8988T (cell line): ENCODE measurements at regions not wholly inside any gene's neighbourhood (a gene's known extent, or its start where the extent isn't known, plus 50 kb on each side); places are given as distances from the start of the nearest gene placed in this dataset.
"Not testable (repeated sequence)": the region's sequence is repeated elsewhere in the genome, so short reads cannot be mapped to it uniquely, and the experiment has no call there.

ENCODE experiments used
- DNase-seq: peaks from one replicate; pipeline ENCODE4 v3.0.0; 2011

DNA sequence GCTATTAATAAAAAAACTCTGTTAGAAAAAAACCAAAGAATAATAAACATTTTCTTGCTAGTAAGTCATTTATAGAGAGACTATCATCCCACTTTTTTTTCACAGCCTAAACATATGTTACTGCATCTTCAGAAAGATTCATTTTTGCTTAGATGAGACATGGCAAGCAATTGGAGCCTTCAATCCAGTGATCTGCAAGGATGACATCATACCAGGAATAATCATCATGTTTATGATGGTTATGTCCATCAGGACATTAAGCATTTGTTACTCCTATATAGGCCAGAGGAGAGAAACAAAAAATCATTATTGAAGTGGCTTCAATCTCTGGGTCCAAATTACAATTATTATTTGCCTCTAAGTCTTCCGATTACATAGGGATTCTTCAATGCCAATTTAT, 626.3 kb upstream of the CCNG1 start:
- DNase-seq: no peak

DNA sequence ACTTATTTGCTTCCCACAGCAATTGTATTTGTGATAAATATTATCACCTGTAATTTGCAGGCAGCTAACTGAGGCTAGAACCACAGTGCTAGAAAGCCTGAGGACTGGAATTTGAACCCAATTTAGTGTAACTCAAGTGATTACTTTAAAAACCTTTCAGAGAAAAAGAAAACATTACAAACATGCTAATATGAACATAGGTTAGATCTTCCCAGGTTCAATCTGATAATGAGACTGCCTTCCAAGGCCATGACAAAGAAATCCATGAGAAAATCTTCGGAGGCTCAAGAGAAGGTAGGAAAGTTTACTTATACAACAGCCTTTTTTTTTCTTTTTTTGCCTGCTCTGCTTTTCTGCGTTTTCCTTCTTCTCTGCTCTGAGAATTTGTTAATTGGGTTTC, 620.6 kb upstream of the CCNG1 start:
- no peak for DNase-seq

DNA sequence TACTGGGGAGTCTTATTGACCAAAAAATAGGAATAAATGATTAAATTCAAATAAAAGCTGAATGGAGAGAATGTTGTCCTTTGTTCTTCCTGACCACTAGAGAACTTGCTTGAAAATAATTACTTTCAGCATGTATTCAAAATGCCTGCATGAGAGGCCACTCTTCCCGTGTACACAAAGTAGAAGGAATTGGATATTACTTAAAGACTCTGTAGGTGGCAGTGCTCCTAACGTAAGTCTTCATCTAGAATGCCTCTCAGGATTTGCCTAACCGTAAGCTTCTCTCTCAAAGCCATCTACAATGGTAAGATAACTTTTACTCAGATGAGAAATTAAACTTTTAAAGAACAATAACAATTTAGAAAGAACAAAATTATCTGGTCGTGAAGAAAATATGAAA, 620.0 kb upstream of the CCNG1 start:
- no peak for DNase-seq

DNA sequence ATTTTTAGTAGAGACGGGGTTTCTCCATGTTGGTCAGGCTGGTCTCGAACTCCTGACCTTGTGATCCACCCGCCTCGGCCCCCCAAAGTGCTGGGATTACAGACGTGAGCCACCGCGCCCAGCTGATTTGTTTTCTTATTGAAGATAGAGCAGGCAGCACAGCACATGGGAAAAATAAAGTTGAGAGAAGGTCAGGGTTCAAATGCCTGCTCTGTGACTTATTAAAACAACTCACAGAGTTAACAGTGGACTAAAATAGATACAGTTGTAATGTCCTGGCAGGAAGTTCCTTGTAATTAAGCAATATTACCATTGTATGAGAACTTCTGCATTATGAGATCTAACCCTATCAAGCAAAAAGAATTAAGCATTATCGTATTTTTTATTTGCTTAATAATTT, 615.7 kb upstream of the CCNG1 start:
- not testable (repeated sequence) for DNase-seq

- DNase-seq: no peak
Measured at GRCh38 chr5:162824360-162824759, 613.0 kb upstream of the CCNG1 start.

- no peak for DNase-seq
Measured at GRCh38 chr5:162837155-162837554, 600.2 kb upstream of the CCNG1 start.

DNA sequence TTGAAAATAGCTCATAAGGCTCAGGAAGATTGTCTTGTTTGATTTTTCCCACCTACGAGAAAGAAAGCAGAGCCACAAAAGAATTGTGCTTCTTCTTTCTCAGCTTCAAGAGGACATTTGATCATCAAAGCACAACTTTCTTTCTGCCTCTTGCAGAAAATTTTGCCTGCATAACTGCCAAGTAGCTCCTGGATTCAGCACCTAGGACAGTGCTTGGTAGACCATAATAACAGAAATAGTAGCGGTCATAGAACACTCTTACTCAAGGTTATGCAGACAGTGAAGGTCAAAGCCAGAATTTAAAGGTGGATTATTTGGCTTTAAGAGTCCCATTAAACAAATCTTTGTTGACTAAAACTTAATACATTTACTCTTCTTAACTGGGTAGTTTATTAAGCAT, 594.7 kb upstream of the CCNG1 start:
- DNase-seq: no peak

DNA sequence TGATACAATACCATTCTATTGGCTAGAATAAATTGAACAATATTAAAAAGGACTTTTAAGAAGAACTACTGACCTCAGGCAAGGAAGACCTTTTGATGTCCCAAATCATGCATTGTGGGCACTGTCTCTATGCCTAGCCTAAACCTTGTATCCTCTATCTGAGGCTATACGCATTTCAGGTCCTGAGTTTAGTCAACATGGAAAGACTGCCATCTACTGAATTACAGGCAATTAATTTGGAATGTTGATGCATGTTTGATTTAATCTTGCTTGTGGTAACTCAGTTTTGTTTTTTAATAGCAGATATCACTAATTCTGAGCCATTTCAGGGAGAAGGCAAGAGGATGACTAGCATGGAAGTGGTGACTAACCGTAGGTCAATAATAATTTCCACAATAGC, 585.3 kb upstream of the CCNG1 start:
- no peak for DNase-seq

DNA sequence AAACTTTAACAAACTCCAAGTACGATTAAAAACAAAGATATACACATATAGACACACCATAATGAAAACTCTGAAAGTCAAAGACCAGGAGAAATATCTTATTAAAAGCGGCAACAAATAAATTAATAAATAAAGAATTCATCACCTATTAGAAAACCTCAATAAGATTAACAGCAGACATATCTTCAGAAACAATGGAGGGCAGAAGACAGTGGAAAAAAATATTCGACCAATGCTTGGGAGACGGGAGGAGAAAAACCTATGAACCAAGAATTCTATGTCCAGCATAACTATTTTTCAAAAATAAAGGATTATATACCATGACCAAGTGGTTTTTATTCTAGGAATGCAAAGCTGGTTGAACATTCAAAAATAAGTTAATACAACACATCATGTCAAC, 578.6 kb upstream of the CCNG1 start:
- DNase-seq: no peak

- no peak for DNase-seq
Measured at GRCh38 chr5:162870966-162871365, 566.4 kb upstream of the CCNG1 start.

- no peak for DNase-seq
Measured at GRCh38 chr5:162882629-162883028, 554.8 kb upstream of the CCNG1 start.

GRCh38 chr5:162886717-162887116, 550.7 kb upstream of the CCNG1 start:
- no peak for DNase-seq

DNA sequence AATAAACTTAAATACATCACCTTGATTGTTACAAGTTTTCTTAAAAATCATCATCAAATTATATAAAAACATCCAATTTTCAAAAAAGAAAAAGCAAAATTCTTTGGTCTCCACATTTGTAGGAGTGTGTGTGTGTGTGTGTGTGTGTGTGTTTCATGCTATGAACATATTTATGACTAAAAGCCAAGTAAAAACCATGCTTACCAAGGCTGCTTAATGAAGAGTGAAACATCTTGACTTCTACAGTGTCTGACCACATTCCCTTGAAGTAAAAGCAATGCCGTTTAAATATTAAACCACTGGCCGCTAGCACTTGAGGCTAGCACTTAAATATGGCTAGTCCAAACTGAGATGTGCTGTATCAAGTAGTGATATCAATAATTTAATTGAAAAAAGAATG, 549.1 kb upstream of the CCNG1 start:
- no peak for DNase-seq

GRCh38 chr5:162911873-162912272, 525.5 kb upstream of the CCNG1 start:
- DNase-seq: no peak

- DNase-seq: no peak
Measured at GRCh38 chr5:162916368-162916767, 521.0 kb upstream of the CCNG1 start.

- no peak for DNase-seq
Measured at GRCh38 chr5:162929104-162929503, 508.3 kb upstream of the CCNG1 start.

DNA sequence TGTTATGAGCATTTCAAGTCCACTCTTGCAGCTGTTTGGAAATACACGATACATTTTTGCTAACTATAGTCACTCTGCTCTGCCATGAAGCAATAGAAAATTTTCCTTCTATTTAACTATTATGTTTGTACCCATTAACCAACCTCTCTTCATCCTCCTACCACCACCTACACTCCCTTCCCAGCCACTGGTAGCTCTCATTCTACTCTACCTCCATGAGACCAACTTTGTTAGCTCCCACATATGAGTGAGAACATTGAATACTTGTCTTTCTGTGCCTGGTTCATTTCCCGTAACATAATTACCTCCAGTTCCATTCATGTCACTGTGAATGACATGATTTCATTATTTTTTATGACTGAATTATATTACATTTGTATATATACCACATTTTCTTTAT, 505.9 kb upstream of the CCNG1 start:
- DNase-seq: no peak

DNA sequence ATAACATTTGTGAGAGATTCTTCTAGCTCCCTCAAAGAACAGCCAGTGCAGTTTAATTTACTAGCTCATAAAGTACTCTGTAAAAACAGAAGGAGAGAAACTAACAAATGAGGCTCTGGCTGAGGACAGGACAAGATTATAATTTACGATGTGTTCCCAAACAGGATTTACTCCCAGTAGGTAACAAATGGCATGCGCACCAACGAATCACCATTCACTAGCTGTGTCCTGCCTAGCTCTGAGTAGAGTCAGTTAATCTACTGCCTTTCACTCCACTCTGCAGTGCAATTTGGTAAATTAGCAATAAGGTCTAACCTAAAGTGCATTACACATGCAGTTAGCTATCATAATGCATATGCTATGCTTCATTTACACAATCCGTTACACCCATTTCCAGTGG, 497.4 kb upstream of the CCNG1 start:
- no peak for DNase-seq

GRCh38 chr5:162948677-162949076, 488.7 kb upstream of the CCNG1 start:
- DNase-seq: no peak

GRCh38 chr5:162956570-162956969, 480.8 kb upstream of the CCNG1 start:
- DNase-seq: no peak

GRCh38 chr5:162964144-162964543, 473.3 kb upstream of the CCNG1 start:
- not testable (repeated sequence) for DNase-seq

- DNase-seq: no peak
Measured at GRCh38 chr5:162990063-162990462, 447.3 kb upstream of the CCNG1 start.

DNA sequence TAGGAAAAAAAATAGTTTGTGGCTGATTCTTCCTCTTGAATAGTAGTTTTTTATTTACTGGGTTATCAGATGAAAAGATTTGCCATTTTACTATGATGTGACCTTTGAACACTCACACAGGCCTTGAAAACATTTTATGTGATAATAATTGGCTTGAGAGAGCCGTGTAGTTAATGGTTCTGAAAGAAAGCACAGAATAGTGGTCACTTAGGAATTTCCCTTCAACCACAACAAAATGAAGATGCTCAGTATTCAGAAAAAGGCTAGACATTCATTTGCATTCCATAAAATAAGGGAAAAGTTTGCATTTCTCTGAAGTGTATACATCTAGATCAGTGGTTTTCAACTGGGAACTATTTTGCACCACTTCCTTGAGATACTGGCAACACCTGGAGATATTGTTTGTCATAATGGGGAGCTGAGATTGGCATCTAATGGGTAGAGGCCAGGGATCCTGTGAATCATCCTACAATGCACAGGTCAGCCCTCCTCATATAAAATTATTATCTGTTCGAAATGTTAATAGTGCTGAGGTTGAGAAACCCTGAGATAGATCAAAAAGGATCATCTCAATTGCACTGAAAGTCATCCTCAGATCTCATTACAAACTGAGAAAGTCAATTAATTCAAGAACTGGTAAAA, 446.4 kb upstream of the CCNG1 start:
- no peak for DNase-seq

GRCh38 chr5:162995568-162995967, 441.8 kb upstream of the CCNG1 start:
- no peak for DNase-seq

- no peak for DNase-seq
Measured at GRCh38 chr5:162996053-162996452, 441.3 kb upstream of the CCNG1 start.

DNA sequence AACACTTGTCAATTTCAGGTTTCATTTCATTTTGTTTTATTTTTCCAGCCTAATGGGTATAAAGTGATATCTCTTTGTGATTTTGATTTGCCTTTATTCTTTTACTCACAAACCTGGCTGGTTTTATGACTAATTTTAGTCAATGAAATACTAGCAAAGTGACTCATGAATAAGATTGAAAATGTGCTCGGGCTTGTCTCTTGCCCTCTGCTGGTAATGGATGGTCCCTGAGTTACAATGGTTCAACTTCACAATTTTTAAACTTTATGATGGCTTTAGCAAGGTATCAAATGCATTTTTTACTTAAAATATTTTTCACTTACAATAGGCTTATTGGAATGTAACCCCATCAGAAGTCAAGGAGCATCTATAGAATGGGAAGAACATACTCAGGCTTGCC, 431.4 kb upstream of the CCNG1 start:
- DNase-seq: no peak
